Stimulated activated CD4-positive, alpha-beta T cell treated with anti-CD3 and anti-CD28 coated beads, Interleukin-4, amount 100 ng/mL, for 24 hours (primary cell): ENCODE measurements at regions not wholly inside any gene's neighbourhood (a gene's known extent, or its start where the extent isn't known, plus 50 kb on each side); places are given as distances from the start of the nearest gene placed in this dataset.
A peak's percentile ranks its signal among the peaks of the same experiment; 100 is the strongest.
"Not testable (repeated sequence)": the region's sequence is repeated elsewhere in the genome, so short reads cannot be mapped to it uniquely, and the experiment has no call there.

Source experiments
- DNase-seq: peaks from one replicate; pipeline ENCODE4 v3.0.0-alpha.2; 2020

GRCh38 chr17:43345515-43345914 is 53.3 kb upstream of the ARL4D start:
- not testable (repeated sequence) for DNase-seq

DNA sequence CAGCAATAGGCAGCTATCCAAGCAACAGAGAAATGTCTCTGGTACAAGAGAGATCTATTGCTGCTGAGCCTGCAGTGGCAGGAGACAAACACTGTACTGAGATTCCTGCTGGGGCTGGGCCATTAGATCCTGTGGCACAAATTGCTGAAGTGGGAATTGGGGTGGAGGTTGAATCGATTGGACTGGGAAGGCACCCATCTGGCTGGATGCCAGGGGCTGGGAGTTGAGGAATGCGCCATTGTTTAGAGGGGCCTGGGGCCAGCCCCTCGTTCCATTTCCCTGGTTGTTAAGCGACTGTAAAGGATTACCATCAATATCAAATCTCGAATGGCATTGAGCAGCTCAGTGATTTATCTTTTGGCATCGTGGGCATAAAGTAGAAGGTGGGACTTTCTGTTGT is 54.1 kb upstream of the ARL4D start:
- DNase-seq = no peak

DNA sequence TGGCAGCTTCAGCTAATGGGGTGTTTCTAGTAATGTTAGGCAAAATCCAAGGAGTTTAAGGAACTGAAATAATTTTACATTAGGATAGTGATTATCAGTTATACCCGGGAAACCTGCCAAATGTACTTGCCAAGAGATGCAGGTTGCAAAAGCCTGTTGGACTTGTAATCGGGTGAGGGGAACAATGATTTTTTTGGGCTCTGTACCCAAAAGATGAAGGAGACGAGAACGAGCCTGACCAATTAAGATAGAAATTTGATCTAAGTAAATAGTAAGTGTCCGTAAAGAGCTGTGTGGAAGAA is 56.3 kb upstream of the ARL4D start:
- DNase-seq = no peak

GRCh38 chr17:43341715-43342588 is 56.8 kb upstream of the ARL4D start:
- DNase-seq = peak; percentile 46

GRCh38 chr17:43338886-43339516 is 59.8 kb upstream of the ARL4D start:
- peak; percentile 74 for DNase-seq

- no peak for DNase-seq
Measured at GRCh38 chr17:43337684-43338428, 60.9 kb upstream of the ARL4D start.

- no peak for DNase-seq
Measured at GRCh38 chr17:43334738-43335402, 63.9 kb upstream of the ARL4D start.

DNA sequence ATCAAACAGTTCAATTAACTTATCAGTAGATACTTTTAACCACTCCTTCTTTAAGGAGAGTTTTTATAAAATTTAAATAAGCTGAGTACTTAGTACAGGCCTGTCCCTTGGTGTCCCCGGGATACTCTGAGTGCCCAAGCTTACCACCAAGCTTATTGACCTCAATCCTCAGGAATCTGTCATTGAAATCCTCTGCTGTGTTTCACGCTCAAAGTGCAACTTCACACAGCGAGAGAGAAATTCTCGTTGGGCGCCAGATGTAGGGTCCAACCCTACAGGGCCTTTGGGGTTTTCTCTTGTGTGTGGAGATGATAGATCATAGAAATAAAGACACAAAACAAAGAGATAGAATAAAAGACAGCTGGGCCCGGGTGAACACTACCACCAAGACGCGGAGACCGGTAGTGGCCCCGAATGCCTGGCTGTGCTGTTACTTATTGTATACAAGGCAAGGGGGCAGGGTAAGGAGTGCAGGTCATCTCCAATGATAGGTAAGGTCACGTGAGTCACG is 65.3 kb upstream of the ARL4D start:
- no peak for DNase-seq

DNA sequence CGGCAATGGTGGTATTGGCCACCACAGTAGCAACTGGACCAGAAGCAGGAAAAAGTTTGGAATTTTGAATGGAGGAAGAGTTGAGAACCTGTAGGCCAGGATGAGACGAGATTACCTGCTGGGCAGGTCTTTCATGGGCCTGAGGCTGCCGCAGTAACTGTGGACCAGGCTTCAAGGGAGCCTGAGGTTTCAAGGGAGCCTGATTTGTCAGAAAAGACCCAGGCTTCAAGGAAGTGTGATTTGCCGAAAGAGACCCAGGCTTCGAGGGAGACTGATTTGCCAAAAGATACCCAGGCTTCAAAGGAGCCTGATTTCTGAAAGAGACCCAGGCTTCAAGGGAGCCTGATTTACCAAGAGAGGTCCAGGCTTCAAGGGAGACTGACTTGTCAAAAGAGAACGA is 66.6 kb upstream of the ARL4D start:
- no peak for DNase-seq

DNA sequence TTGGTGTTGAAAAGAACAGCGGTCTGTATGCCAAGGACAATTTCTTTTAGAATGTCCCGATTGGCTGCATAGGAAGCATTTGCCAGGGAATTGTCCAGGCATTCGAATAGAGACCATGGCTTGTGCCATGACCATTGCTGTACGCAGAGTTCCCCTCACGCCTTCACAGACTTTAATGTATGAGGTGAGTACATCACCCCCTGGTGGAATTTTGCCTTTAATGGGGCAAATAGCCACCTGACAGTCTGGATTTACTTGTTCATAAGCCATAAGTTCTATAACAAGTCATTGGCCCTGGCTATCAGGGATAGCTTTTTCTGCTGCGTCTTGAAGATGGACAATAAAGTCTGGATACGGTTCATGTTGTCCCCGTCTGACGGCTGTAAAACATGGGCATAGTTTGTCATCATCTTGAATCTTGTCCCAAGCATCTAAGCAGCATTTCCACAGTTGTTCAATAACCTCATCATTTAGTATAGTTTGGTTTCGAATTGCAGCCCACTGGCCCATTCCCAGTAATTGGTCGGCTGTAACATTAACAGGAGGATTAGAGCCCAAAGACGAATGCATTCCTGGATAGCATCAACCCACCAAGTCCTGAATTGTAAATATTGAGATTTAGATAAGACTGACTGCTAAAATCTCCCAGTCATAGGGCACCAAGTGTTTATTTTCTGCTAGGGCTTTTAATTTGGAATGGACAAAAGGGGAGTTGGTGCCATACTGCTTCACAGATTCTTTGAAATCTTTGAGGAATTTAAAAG is 67.7 kb upstream of the ARL4D start:
- no peak for DNase-seq

GRCh38 chr17:43329183-43329582 is 69.6 kb upstream of the ARL4D start:
- no peak for DNase-seq

DNA sequence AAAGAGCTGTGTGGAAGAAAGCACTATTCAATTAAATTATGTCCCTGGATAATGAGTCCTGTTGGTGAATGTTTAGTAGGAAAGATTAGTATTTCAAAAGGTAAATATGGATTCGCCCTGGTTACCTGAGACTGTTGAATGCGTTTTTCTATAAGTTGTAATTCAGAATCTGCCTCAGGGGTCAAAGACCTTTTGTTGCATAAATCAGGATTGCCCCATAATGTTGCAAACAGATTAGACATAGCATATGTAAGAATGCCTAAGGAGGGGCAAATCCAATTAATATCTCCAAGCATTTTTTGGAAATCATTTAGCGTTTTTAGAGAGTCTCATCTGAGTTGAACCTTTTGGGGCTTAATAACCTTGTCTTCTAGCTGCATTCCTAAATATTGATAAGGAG is 70.1 kb upstream of the ARL4D start:
- DNase-seq = no peak

- DNase-seq = no peak
Measured at GRCh38 chr17:43327834-43328420, 70.9 kb upstream of the ARL4D start.

GRCh38 chr17:43327421-43327820 is 71.4 kb upstream of the ARL4D start:
- DNase-seq = no peak

DNA sequence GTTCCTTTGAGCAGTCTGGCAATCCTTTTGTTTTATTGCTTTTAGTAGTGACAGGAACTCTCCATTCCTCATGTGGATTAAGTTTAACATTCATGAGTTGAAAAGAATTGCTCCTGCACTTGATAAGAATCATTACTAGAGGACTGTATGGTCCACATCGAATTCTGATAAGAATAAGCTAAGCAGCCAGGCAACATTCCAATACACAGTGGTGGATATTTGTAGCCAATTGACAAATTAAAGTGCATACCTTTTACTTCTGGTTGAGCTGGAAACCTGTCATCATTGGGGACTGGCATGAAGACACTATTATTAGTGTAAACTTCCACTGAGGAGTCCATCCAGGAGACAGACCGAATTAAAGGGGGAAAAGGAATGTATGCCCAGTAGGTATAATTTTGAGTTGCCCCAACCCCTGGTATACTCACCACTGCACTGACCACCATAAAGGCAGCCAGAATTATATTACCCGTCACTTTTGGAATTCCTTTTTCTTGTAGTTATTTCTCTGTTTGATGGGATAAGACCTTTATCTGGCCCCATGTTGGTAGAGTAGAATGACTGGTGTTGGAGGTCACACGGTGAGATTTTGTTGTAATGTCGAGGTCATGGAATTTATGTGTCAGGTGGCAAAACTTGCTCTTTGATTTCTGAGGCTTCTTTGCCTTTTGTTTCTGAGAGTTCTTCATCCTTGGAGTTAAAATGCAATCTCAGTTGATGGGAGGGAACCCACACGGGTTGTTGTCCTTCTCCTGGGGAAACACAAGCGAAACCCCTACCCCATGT is 72.1 kb upstream of the ARL4D start:
- no peak for DNase-seq

- no peak for DNase-seq
Measured at GRCh38 chr17:43324205-43324893, 74.4 kb upstream of the ARL4D start.

DNA sequence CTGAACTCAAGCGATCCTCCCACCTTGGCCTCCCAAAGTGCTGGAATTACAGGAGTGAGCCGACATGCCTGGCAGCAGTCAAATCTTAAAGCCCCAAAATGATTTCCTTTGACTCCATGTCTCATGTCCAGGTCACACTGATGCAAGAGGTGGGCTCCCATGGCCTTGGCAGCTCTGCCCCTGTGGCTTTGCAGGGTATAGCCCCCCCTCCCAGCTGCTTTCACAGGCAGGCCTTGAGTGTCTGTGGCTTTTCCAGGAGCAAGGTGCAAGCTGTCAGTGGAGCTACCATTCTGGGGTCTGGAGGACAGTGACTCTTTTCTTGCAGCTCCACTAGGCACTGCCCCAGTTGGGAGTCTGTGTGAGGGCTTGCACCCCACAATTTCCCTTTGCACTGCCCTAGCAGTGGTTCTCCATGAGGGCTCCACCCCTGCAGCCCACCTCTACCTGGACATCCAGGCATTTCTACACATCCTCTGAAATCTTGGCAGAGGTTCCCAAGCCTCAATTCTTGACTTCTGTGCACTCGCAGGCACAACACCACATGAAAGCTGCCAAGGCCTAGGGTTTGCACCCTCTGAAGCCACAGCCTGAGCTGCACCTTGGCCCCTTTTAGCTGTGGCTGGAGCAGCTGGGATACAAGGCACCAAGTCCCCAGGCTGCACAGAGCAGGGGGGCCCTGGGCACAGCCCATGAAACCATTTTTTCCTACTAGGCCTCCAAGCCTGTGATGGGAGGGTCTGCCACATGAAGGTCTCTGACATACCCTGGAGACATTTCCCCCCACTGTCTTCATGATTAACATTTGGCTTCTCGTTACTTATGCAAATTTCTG is 79.3 kb upstream of the ARL4D start:
- DNase-seq = no peak

DNA sequence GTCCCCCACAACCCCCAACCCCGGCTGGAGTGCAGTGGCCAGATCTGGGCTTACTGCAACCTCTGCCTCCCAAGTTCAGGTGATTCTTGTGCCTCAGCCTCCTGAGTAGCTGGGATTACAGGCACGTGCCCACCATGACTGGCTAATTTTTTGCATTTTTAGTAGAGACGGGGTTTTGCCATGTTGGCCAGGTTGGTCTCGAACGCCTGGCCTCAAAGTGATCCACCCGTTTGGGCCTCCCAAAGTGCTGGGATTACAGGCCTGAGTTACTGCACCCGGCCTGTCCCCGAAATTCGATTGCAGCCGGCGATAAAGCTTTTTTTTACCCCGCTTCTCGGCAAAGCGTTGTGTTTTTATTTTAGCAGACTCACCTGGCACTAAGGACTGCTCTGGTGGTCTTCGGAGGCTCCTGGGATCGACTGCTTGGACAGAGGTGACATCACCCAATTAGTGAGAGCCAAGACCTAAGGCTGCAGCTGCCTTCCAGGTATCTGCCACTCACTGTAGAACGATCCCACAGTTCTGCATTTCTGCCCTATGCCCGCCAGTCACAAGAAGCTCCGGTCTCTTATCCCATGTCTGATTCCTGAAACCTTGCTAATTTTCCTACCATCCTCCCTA is 82.2 kb upstream of the ARL4D start:
- no peak for DNase-seq

DNA sequence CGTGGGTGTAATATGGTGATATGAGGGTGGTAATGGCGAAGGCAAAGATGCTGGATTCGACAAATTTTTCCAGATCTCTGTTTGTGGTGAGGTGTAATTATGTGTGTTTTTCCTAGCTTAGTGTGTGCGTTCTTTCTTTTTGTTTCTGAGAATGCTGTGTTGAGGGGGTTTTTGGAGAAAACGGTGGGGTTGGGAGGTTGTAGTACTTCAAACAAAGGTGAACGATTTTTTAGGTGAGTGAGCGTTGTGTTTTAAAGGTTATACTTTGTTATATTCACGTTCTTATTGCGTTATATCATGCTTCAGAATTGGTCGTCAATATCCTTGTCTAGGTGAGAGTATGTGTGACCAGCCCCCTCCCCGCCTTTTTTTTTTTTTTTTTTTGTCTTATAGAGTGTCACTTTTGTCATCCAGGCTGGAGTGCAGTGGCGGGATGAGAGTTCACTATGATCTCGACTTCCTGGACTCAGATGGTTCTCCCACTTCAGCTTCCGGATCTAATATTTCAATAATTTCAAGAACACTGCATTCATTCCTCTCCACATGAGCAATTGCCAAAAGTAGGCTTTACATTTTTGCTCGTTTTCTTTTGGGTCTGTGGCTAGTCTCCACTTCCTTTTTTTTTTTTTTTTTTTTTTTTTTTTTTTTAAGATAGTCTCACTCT is 82.2 kb upstream of the RNU2-1 start:
- no peak for DNase-seq
